ENCODE measurements at regions not wholly inside any gene's neighbourhood (a gene's known extent, or its start where the extent isn't known, plus 50 kb on each side); places are given as distances from the start of the nearest gene placed in this dataset.

GRCh38 chr13:76795701-76796695 lies 90.2 kb downstream of the KCTD12 start:
- TF ChIP-seq, protein P1, sequence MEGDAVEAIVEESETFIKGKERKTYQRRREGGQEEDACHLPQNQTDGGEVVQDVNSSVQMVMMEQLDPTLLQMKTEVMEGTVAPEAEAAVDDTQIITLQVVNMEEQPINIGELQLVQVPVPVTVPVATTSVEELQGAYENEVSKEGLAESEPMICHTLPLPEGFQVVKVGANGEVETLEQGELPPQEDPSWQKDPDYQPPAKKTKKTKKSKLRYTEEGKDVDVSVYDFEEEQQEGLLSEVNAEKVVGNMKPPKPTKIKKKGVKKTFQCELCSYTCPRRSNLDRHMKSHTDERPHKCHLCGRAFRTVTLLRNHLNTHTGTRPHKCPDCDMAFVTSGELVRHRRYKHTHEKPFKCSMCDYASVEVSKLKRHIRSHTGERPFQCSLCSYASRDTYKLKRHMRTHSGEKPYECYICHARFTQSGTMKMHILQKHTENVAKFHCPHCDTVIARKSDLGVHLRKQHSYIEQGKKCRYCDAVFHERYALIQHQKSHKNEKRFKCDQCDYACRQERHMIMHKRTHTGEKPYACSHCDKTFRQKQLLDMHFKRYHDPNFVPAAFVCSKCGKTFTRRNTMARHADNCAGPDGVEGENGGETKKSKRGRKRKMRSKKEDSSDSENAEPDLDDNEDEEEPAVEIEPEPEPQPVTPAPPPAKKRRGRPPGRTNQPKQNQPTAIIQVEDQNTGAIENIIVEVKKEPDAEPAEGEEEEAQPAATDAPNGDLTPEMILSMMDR (conservative IDR thresholded peaks at IDR 0.05): no peak
- H3K27ac ChIP-seq: no peak overlapping the region

DNA sequence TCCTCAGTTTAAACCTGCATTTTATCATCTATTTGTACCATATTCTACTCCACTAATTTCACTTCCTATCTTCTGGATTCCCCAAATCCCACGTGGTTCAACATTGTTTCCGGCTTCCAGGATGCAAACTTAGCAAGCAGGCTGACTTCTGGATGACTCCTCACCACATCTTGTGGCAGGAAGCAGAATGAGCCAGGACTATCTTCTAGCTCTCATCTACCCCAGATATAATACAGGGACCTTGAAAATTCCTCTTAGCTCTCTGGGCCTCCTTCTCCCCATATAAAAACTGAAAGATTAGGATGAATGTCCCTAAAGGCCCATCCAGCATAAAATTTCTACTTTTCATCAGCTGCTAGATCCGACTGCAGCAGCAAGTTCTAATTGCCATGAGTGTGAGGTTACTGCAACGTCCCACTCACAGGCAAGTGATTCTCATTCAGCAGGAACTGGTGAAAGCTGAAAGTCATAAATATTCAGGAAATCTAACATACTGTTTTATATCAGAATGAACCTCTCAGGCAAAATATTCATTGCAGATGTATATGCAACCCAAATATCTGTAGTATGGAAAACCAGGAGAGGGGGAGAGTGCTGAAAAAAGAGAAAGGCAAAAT lies 93.4 kb downstream of the KCTD12 start:
- H3K27ac ChIP-seq: no peak overlapping the region
- TF ChIP-seq, protein P1 (conservative IDR thresholded peaks at IDR 0.05): no peak

GRCh38 chr13:76790980-76791819 lies 95.0 kb downstream of the KCTD12 start:
- TF ChIP-seq, protein P1 (conservative IDR thresholded peaks at IDR 0.05): no peak
- no peak overlapping the region for H3K27ac ChIP-seq

- H3K27ac ChIP-seq: no peak overlapping the region
- TF ChIP-seq, protein P1 (conservative IDR thresholded peaks at IDR 0.05): no peak
Observed at GRCh38 chr13:76790526-76790925, 95.7 kb downstream of the KCTD12 start.

- TF ChIP-seq, protein P1 (conservative IDR thresholded peaks at IDR 0.05): no peak
- H3K27ac ChIP-seq: no peak overlapping the region
Observed at GRCh38 chr13:76783798-76784197, 102.4 kb downstream of the KCTD12 start.

DNA sequence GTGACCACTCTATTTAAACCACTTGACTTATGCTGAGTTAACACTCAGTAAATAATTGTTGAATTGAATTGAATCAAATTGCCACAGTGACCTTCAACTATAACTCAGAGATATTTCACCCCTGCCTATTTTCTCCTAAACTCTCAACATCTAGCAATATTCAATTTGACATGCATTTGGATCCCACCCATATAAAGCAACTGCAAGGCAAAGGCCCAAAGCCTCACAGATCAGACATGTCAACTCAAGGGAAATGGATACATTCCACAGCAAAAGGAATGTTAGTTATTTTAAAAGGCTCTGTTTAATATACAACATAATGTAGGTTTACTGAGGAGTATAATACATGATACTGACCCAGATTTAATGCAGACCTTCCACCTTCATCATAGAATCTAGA lies 107.4 kb downstream of the KCTD12 start:
- no peak overlapping the region for H3K27ac ChIP-seq
- TF ChIP-seq, protein P1 (conservative IDR thresholded peaks at IDR 0.05): no peak

GRCh38 chr13:76777096-76777495 lies 109.1 kb downstream of the KCTD12 start:
- TF ChIP-seq, protein P1 (conservative IDR thresholded peaks at IDR 0.05): no peak
- no peak overlapping the region for H3K27ac ChIP-seq

Measured in VCaP (cell line).